Omental fat pad (tissue), 3 donors: ENCODE measurements at regions not wholly inside any gene's neighbourhood (a gene's known extent, or its start where the extent isn't known, plus 50 kb on each side); places are given as distances from the start of the nearest gene placed in this dataset.
A peak's percentile ranks its signal among the peaks of the same experiment; 100 is the strongest.

ENCODE experiments used
- ATAC-seq: fragments of 150-250 bp; one replicate; pipeline ENCODE4 v1.9.1; 2016; ENCODE audit warnings: mild to moderate bottlenecking, moderate library complexity; ENCODE audit not compliant: low FRiP score
- DNase-seq: peaks from one replicate; pipeline ENCODE4 v3.0.0-alpha.2; 2019; ENCODE audit warnings: low spot score
- CTCF ChIP-seq, 3 donors: fragments of 450-650 bp; IDR thresholded peaks; one replicate each; pipeline ENCODE4 v1.5.1; 2016 to 2017; ENCODE audit warnings: antibody characterized with exemption in 3 of 3, mild to moderate bottlenecking in 3 of 3, moderate library complexity in 2 of 3

- no peak for DNase-seq
- ATAC-seq, result no peak
- TF ChIP-seq CTCF (IDR thresholded peaks at IDR 0.05), result no peak
Observed at GRCh38 chr6:148212366-148212765, 130.3 kb upstream of the SASH1 start.

DNA sequence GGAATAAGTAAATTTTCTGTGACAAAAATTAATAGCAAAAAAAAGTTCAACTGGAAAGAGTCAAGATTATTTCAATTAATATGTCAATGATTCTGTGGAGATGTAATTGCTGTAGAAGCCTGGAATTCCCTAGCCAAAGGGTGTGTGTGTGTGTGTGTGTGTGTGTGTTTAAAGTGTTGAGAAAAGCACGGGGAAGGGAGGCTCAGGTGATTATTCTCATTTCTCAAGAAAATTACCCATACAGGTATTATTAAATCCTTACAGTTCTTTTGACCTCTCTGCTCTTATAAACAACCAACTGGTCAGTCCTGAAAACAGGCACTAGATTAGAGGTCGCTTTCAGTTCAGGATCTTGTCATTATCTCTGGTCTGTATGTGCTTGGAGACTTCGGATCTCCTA, 129.3 kb upstream of the SASH1 start:
- no peak for TF ChIP-seq CTCF (IDR thresholded peaks at IDR 0.05)
- ATAC-seq (no peak), DNase-seq (no peak)

DNA sequence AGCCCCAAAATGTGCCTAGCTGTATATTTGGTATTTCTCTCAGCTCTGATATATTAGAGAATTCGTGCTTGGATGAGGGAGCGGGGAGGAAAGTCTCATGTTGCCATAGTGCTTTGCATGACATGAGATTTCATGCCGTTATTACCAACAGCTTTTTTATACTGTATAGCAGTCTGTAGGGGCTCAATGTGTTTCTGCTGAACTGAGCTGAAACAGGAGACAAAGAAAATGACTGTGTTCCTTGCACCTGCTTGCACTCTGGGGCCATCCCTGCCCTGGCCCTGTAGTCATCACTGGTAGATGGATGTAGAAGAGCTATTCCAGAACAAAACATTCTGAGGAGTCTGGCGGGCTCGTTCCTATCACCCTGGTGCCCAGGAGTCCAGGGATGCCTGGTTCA, 128.0 kb upstream of the SASH1 start:
- DNase-seq, result no peak
- no peak for ATAC-seq
- TF ChIP-seq CTCF (IDR thresholded peaks at IDR 0.05), result no peak

GRCh38 chr6:148217051-148217450, 125.6 kb upstream of the SASH1 start:
- ATAC-seq (no peak), DNase-seq (no peak)
- no peak for TF ChIP-seq CTCF (IDR thresholded peaks at IDR 0.05)

GRCh38 chr6:148217921-148218320, 124.7 kb upstream of the SASH1 start:
- ATAC-seq, result no peak
- no peak for DNase-seq
- no peak for TF ChIP-seq CTCF (IDR thresholded peaks at IDR 0.05)

DNA sequence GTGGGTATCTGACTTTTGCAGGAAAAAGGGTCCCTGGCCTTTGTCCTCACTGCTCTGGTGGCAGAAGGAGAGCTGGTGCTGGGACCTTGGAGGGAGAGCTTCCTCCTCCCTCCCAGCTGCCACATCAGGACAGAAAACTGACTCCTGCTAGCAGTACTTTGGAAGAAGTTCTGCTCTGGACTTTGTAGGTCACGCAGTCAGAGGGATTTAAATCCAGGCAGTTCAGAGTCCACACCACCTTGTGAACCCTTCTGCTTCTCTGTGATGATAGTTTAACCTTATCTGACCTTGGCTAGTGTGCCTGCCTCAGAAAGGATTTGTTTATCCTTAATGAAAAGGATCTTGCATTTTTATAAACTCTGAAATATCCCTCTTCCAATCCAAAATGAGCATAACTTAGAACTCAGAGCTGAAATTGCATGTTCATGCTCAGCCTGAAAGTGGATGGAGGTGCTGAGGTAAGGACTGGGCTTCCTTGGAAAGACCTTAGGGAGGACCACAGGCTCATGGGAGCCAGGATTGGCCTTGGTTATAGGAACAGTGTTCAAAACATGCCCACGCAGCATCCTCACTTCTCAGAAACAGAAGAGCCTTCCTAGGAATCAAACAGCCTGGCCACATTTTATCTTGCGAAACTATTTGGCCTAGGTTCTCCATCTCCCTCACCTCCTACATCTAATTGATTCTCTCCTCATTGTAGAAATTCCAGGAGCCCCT, 123.9 kb upstream of the SASH1 start:
- no peak for DNase-seq
- peak; percentile 80 for ATAC-seq
- TF ChIP-seq CTCF (IDR thresholded peaks at IDR 0.05), result no peak

GRCh38 chr6:148221196-148221979, 121.2 kb upstream of the SASH1 start:
- no peak for ATAC-seq
- TF ChIP-seq CTCF (IDR thresholded peaks at IDR 0.05), result no peak
- no peak for DNase-seq
